Peyer's patch (tissue), 4 donors: ENCODE measurements at regions not wholly inside any gene's neighbourhood (a gene's known extent, or its start where the extent isn't known, plus 50 kb on each side); places are given as distances from the start of the nearest gene placed in this dataset.

Experiments used
- CTCF ChIP-seq, 6 experiments: fragments of 450-650 bp in 4 of 6; fragments of 200-600 bp in 2 of 6; sonication (generic) in 1 of 6; IDR thresholded peaks; one replicate each; pipeline ENCODE4 v1.5.1; 2017 to 2019; ENCODE audit warnings: antibody characterized with exemption in 6 of 6, mild to moderate bottlenecking in 3 of 6, moderate library complexity in 1 of 6
- POLR2A ChIP-seq, 2 donors: fragments of 450-650 bp; IDR thresholded peaks; one replicate each; pipeline ENCODE4 v1.5.1; 2017; ENCODE audit warnings: antibody characterized with exemption in 2 of 2, mild to moderate bottlenecking in 2 of 2, moderate library complexity in 2 of 2

GRCh38 chr11:30149998-30150397, 80.8 kb upstream of the FSHB start:
- no peak for TF ChIP-seq POLR2A (IDR thresholded peaks at IDR 0.05)
- no peak for TF ChIP-seq CTCF (IDR thresholded peaks at IDR 0.05)
